Kidney (tissue), 13 donors: ENCODE measurements at regions not wholly inside any gene's neighbourhood (a gene's known extent, or its start where the extent isn't known, plus 50 kb on each side); places are given as distances from the start of the nearest gene placed in this dataset.
"Not testable (repeated sequence)": the region's sequence is repeated elsewhere in the genome, so short reads cannot be mapped to it uniquely, and the experiment has no call there.

Experiments used
- DNase-seq, 5 donors: peaks; one replicate each; pipeline ENCODE4 v3.0.0-alpha.2; 2013 to 2020
- FAIRE-seq: peaks from 2 replicates; lab custom pipeline; 2012; peaks lifted over from hg19 to GRCh38; lab: Jason Lieb, UNC
- H3K27ac ChIP-seq, 2 donors: one replicate each; pipeline ENCODE4 v1.7.0; 2013; ENCODE audit warnings: low read depth in 2 of 2, low read length in 2 of 2, inconsistent platforms in 1 of 2
- H3K27me3 ChIP-seq: one replicate; pipeline ENCODE4 v1.7.1; 2013; ENCODE audit warnings: low read length, inconsistent platforms; ENCODE audit not compliant: control insufficient read depth, insufficient read depth
- H3K36me3 ChIP-seq, 3 donors: one replicate each; pipeline versions ENCODE4 v1.7.0 to v1.7.1; 2013; ENCODE audit warnings: low read length in 3 of 3, control low read depth in 1 of 3, inconsistent platforms in 1 of 3; ENCODE audit not compliant: insufficient read depth in 3 of 3, control insufficient read depth in 2 of 3
- H3K4me1 ChIP-seq, 3 donors: one replicate each; pipeline versions ENCODE4 v1.7.0 to v1.7.1; 2013; ENCODE audit warnings: low read length in 3 of 3, inconsistent platforms in 1 of 3, low read depth in 1 of 3; ENCODE audit not compliant: control insufficient read depth in 2 of 3, insufficient read depth in 2 of 3
- H3K4me3 ChIP-seq, 3 donors: one replicate each; pipeline versions ENCODE4 v1.7.0 to v1.8.1; 2013; ENCODE audit warnings: low read length in 3 of 3, control low read depth in 1 of 3, inconsistent platforms in 1 of 3
- H3K9ac ChIP-seq, 3 donors: one replicate each; pipeline versions ENCODE4 v1.7.0 to v1.7.1; 2013; ENCODE audit warnings: low read length in 3 of 3, control low read depth in 1 of 3, inconsistent platforms in 1 of 3
- H3K9me3 ChIP-seq, 3 donors: one replicate each; pipeline versions ENCODE4 v1.7.0 to v1.7.1; 2013; ENCODE audit warnings: low read length in 3 of 3, control low read depth in 1 of 3, inconsistent platforms in 1 of 3; ENCODE audit not compliant: control insufficient read depth in 2 of 3, insufficient read depth in 1 of 3
- CTCF ChIP-seq: IDR thresholded peaks from 3 replicates; pipeline ENCODE4 v1.5.1; 2012; ENCODE audit warnings: mild to moderate bottlenecking, moderate library complexity, borderline replicate concordance; ENCODE audit not compliant: insufficient read depth; ENCODE audit errors: extremely low read depth
- intact Hi-C: fragments of 100-400 bp; cut with DNase I; formaldehyde crosslinking; loops from one replicate; pipeline ENCODE4 v1.11.1; 2022
- donor health status: control.
- donor health status: control.
- donor health status: control.
- donor health status: control.
- donor health status: control.
- donor health status: DM: yes; HTN: yes; CAD: no.
- donor health status: Normal renal cell carcinoma (clear cell type).

- FAIRE-seq, result no peak
- no peak overlapping the region for H3K27ac ChIP-seq
These were observed 63.0 kb upstream of the TCL1B start for GRCh38 chr14:95623195-95623594.

DNA sequence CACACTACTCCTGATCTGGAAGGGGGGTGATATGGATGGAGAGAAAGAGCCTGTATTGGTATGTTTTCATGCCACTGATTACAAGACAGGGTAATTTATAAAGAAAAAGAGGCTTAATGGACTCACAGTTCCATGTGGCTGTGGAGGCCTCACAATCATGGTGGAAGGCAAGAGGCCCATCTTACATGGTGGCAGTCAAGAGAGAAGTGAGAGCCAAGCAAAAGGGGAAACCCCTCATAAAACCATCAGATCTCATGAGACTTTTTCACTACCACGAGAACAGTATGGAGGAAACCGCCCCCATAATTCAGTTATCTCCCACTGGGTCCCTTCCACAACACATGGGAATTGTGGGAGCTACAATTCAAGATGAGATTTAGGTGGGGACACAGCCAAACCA is 60.5 kb upstream of the TCL1B start:
- H3K4me1 ChIP-seq, FAIRE-seq, intact Hi-C loops, H3K9me3 ChIP-seq, H3K27ac ChIP-seq, H3K27me3 ChIP-seq, H3K9ac ChIP-seq, H3K36me3 ChIP-seq, DNase-seq, H3K4me3 ChIP-seq: not testable (repeated sequence)

More at GRCh38 chr14:95623195-95623594, 63.0 kb upstream of the TCL1B start:
- TF ChIP-seq CTCF, result no peak
- H3K9ac ChIP-seq, result no peak overlapping the region
- no peaks in the 10 kb centered on the region for H3K36me3 ChIP-seq
- no peak overlapping the region for H3K4me3 ChIP-seq
- peaks cover 0 to 4% (median 0%) of the 10 kb centered on the region in 3 donors for H3K9me3 ChIP-seq
- DNase-seq, result peak in 1 of 5 donors; percentile 8
- no peaks in the 10 kb centered on the region for H3K27me3 ChIP-seq
- intact Hi-C loops, result no loop called here
- no peaks in the 10 kb centered on the region for H3K4me1 ChIP-seq

GRCh38 chr14:95635051-95635450 is 51.2 kb upstream of the TCL1B start:
- Histone ChIP-seq H3K9ac (no peak overlapping the region), H3K9me3 (no peaks in the 10 kb centered on the region), H3K36me3 (no peaks in the 10 kb centered on the region), H3K27me3 (no peaks in the 10 kb centered on the region), H3K4me1 (no peaks in the 10 kb centered on the region), H3K27ac (no peak overlapping the region), H3K4me3 (no peak overlapping the region)
- intact Hi-C loops, result no loop called here
- FAIRE-seq, result no peak
- DNase-seq, result no peak
- no peak for TF ChIP-seq CTCF
